Activated T-cell treated with anti-CD3 and anti-CD28 coated beads, Interleukin-2, amount 50 U/mL, for 4 hours (primary cell): ENCODE measurements at regions not wholly inside any gene's neighbourhood (a gene's known extent, or its start where the extent isn't known, plus 50 kb on each side); places are given as distances from the start of the nearest gene placed in this dataset.

ENCODE experiments used
- ATAC-seq, 2 donors: fragments of 200-7000 bp; cut with Tn5 transposase; one replicate each; pipeline ENCODE4 v1.10.0; 2021
- DNase-seq: peaks from one replicate; pipeline ENCODE4 v3.0.0-alpha.2; 2020
- H3K27me3 Mint-ChIP-seq: one replicate; pipeline ENCODE4 v1.8.0; 2021; ENCODE audit warnings: low read depth, mixed read lengths
- H3K36me3 Mint-ChIP-seq: one replicate; pipeline ENCODE4 v1.8.0; 2022; ENCODE audit warnings: mixed read lengths; ENCODE audit not compliant: insufficient read depth
- H3K4me1 Mint-ChIP-seq: one replicate; pipeline ENCODE4 v1.8.0; 2021; ENCODE audit warnings: low read depth, mixed read lengths
- H3K4me3 Mint-ChIP-seq: one replicate; pipeline ENCODE4 v1.8.0; 2021; ENCODE audit warnings: mild to moderate bottlenecking, moderate library complexity, mixed read lengths
- H3K9me3 Mint-ChIP-seq: one replicate; pipeline ENCODE4 v1.8.0; 2021; ENCODE audit warnings: mixed read lengths

- H3K4me3 Mint-ChIP-seq = no peak overlapping the region
- DNase-seq (no peak), ATAC-seq (no peak)
- H3K9me3 Mint-ChIP-seq = no peaks in the 10 kb centered on the region
- H3K36me3 Mint-ChIP-seq = no peaks in the 10 kb centered on the region
- H3K4me1 Mint-ChIP-seq = peaks cover 50% of the 10 kb centered on the region
- no peaks in the 10 kb centered on the region for H3K27me3 Mint-ChIP-seq
Measured at GRCh38 chr13:40311356-40312101, 354.9 kb downstream of the FOXO1 start.

- H3K36me3 Mint-ChIP-seq = no peaks in the 10 kb centered on the region
- peaks cover 52% of the 10 kb centered on the region for H3K4me1 Mint-ChIP-seq
- no peak for ATAC-seq
- no peaks in the 10 kb centered on the region for H3K27me3 Mint-ChIP-seq
- DNase-seq = no peak
- H3K9me3 Mint-ChIP-seq = no peaks in the 10 kb centered on the region
- H3K4me3 Mint-ChIP-seq = no peak overlapping the region
Measured at GRCh38 chr13:40313269-40314200, 352.9 kb downstream of the FOXO1 start.

DNA sequence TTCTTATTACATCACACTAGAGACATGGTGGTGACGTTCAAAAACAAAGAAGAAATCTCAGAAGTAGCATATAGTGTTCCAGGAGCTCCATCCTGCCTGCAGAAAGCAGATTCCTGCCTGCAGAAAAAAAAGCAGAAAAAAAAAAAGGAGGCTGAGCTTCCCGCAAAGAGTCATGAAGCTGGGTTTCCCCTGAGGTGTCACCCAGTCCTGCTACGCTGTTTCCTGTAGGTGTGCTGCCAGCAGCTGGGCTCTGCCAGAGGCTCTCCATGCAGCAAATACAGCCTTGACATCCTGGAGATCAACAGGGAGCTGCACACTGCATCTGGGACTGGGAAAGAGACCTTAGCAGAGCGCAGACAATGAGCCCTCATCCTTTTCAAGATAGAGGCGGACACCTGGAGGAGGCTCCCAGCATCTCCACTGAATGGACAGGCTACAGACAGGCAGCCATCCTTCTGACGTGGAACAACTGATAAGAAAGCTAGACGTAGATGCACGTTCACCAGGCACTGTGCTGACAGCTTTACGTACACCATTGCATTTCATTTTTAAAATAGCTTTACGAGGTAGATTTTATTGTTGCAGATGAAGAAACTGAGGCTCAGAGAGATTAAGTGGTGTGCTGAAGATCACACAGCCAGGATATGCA is 350.9 kb downstream of the FOXO1 start:
- Mint-ChIP-seq H3K4me3 (peak overlapping the region; percentile 68), H3K27me3 (no peaks in the 10 kb centered on the region), H3K4me1 (peaks cover 66% of the 10 kb centered on the region), H3K36me3 (no peaks in the 10 kb centered on the region), H3K9me3 (no peaks in the 10 kb centered on the region)
- peak; percentile 86 for ATAC-seq
- DNase-seq = peak; percentile 43

DNA sequence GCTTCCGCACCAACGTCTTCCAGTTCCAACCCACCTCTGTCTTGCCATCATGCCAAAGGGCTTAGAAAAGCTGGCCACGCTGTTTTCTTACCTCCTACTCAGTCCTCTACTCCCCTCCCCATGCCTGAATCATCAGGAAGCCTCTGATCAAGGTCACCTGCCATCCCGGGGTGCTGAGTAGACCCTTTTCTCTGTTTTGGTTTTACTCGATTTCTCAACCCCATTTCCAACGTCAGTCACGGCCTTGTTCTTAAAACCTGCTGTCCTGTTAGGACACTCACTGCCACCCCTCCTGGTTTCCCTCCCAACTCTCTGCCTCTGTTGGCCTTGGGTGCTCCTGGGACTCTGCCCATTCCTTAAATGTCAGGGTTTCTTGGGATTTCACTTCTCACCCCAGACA is 350.1 kb downstream of the FOXO1 start:
- DNase-seq = peak; percentile 18
- Mint-ChIP-seq H3K4me1 (peaks cover 67% of the 10 kb centered on the region), H3K27me3 (no peaks in the 10 kb centered on the region), H3K4me3 (peak overlapping the region; percentile 31), H3K9me3 (no peaks in the 10 kb centered on the region), H3K36me3 (no peaks in the 10 kb centered on the region)
- ATAC-seq = peak; percentile 51 to 62

DNA sequence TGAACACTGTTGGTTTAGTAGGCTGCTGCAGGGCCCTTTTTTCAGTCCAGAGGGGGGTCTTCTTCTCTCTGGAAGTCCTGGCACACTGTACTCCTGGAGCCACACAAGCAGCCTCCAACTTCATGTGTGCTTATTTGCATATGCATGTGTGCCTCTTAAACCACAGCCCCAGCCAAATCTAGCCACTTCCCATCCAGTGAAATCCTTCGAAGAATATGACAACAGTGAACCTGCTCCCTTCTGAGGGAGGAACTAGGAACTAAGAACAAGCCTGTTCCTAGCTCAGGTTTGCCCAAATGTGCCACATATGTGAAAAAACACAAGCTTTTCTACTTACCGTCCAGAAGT is 348.5 kb downstream of the FOXO1 start:
- Mint-ChIP-seq H3K4me1 (peaks cover 63% of the 10 kb centered on the region), H3K36me3 (no peaks in the 10 kb centered on the region), H3K27me3 (no peaks in the 10 kb centered on the region), H3K4me3 (no peak overlapping the region), H3K9me3 (no peaks in the 10 kb centered on the region)
- DNase-seq (no peak), ATAC-seq (no peak)

DNA sequence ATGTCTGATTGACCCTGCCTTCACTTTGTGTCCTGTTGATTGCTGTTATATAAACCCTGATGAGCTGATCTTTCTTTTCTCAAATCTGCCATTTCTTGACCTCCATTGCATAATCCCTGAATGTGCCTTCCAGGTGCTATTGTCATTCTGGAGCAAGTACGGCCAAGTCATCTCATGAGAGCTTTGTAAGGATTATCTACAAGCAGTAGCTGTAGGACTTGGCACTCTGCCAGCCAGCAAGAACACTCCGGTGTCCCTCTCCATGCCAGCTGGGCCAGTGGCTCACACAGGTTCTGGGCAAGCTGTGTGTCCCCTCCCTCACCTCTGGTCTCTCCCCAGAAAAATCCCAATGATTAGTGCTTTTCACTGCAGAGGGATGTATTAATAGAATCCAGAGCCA is 348.1 kb downstream of the FOXO1 start:
- Mint-ChIP-seq H3K27me3 (no peaks in the 10 kb centered on the region), H3K4me1 (peaks cover 61% of the 10 kb centered on the region)
- no peak for DNase-seq

GRCh38 chr13:40319699-40320579 is 346.5 kb downstream of the FOXO1 start:
- DNase-seq (no peak), ATAC-seq (peak in 1 of 2 donors; percentile 38)
- H3K4me1 Mint-ChIP-seq = peaks cover 49% of the 10 kb centered on the region

More for the DNA sequence above, 348.1 kb downstream of the FOXO1 start:
- no peaks in the 10 kb centered on the region for H3K36me3 Mint-ChIP-seq
- ATAC-seq = no peak
- peaks cover 4% of the 10 kb centered on the region for H3K9me3 Mint-ChIP-seq
- H3K4me3 Mint-ChIP-seq = no peak overlapping the region

DNA sequence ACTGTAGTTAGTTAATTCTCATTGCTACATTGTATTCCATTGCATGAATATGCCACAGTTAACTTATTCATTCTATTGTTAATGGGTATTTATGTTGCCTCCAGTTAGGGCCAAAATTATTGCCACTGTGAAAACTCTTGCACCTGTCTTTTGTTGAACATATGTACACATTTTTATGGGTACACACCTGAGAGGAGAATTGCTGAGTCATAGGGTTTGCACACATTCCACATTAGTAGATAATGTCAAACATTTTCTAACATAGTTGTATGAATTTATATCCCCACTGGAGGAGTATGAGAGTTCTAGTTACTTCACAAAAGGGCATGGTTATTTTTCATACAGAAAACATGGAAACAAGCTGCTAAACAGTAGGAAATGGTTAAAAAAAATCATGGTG is 338.4 kb downstream of the FOXO1 start:
- no peaks in the 10 kb centered on the region for H3K36me3 Mint-ChIP-seq
- ATAC-seq (no peak), DNase-seq (no peak)
- peaks cover 20% of the 10 kb centered on the region for H3K9me3 Mint-ChIP-seq
- no peaks in the 10 kb centered on the region for H3K27me3 Mint-ChIP-seq
- peaks cover 26% of the 10 kb centered on the region for H3K4me1 Mint-ChIP-seq
- H3K4me3 Mint-ChIP-seq = no peak overlapping the region

More at GRCh38 chr13:40319699-40320579, 346.5 kb downstream of the FOXO1 start:
- no peaks in the 10 kb centered on the region for H3K36me3 Mint-ChIP-seq
- no peaks in the 10 kb centered on the region for H3K27me3 Mint-ChIP-seq
- H3K4me3 Mint-ChIP-seq = no peak overlapping the region
- H3K9me3 Mint-ChIP-seq = peaks cover 16% of the 10 kb centered on the region

GRCh38 chr13:40329781-40330485 is 336.5 kb downstream of the FOXO1 start:
- peaks cover 26% of the 10 kb centered on the region for H3K4me1 Mint-ChIP-seq
- H3K9me3 Mint-ChIP-seq = peaks cover 5% of the 10 kb centered on the region
- no peak overlapping the region for H3K4me3 Mint-ChIP-seq
- DNase-seq = no peak
- H3K36me3 Mint-ChIP-seq = no peaks in the 10 kb centered on the region
- H3K27me3 Mint-ChIP-seq = no peaks in the 10 kb centered on the region
- ATAC-seq = no peak

- peaks cover 20% of the 10 kb centered on the region for H3K4me1 Mint-ChIP-seq
- DNase-seq (no peak), ATAC-seq (no peak)
- H3K9me3 Mint-ChIP-seq = no peaks in the 10 kb centered on the region
- H3K27me3 Mint-ChIP-seq = no peaks in the 10 kb centered on the region
- H3K36me3 Mint-ChIP-seq = no peaks in the 10 kb centered on the region
- H3K4me3 Mint-ChIP-seq = no peak overlapping the region
Measured at GRCh38 chr13:40330950-40331349, 335.5 kb downstream of the FOXO1 start.

DNA sequence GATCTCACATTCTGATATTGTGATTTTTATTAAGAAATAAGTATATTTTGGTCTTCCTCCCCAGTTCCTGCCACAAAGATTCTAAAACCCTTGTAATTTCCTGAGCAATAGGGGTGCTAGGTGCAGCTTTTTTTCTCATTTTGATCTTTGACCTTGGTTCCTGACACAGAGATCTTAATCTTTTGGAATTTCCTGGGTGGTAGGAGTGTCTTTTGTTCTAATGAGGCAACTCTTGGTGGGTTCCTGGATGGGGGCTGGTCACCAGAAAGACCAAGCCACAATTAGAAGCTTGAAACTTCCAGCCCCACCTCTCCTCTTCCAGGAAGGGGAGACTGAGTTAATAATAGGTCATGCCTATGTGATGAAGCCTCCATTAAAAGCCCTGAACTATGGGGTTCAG is 334.6 kb downstream of the FOXO1 start:
- DNase-seq = no peak
- no peak for ATAC-seq
- H3K4me1 Mint-ChIP-seq = peaks cover 18% of the 10 kb centered on the region

DNA sequence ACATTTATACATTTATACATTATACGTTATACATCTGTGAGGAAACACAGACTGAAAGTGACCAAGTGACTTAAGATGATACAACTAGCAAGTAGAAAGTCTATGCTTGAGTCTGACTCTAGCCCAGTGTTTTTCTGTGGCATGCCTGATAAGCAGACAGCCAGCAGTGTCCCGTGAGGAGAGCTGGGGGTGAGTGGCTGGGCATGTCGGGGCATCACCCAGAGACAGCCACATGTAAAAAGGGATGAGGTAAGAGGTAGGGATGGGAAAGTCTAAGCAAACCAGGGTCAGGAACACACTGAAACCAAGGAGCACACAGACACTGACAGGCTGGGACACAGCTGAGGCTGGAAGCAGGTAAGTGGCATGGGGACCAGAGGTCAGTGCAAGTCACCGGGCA is 333.2 kb downstream of the FOXO1 start:
- no peak for DNase-seq

More for the DNA sequence above, 334.6 kb downstream of the FOXO1 start:
- Mint-ChIP-seq H3K9me3 (no peaks in the 10 kb centered on the region), H3K36me3 (no peaks in the 10 kb centered on the region), H3K27me3 (no peaks in the 10 kb centered on the region), H3K4me3 (no peak overlapping the region)

DNA sequence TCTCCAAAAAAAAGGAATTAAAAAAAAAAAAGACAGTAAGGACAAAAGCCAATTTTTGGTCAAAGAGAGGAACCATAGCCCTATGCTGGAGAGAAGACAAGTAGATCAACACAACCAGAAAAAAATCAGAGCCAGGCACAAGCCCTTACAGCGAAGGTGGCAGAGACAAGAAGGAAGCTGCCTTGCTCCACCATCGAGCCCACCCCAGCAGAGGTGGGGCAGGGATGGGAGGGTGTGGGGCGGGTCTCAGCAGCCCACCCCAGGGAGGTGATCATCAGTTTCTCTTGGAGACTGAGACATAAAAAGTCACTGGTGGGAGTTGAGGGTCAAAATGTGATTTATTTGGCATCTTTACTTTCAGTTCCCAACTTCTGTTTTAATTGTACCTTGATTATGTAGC is 332.4 kb downstream of the FOXO1 start:
- H3K27me3 Mint-ChIP-seq = no peaks in the 10 kb centered on the region
- H3K36me3 Mint-ChIP-seq = no peaks in the 10 kb centered on the region
- no peak overlapping the region for H3K4me3 Mint-ChIP-seq
- ATAC-seq (no peak), DNase-seq (no peak)
- H3K4me1 Mint-ChIP-seq = peaks cover 24% of the 10 kb centered on the region
- H3K9me3 Mint-ChIP-seq = no peaks in the 10 kb centered on the region

More for the DNA sequence above, 333.2 kb downstream of the FOXO1 start:
- no peaks in the 10 kb centered on the region for H3K27me3 Mint-ChIP-seq
- peaks cover 24% of the 10 kb centered on the region for H3K4me1 Mint-ChIP-seq
- no peaks in the 10 kb centered on the region for H3K9me3 Mint-ChIP-seq
- H3K4me3 Mint-ChIP-seq = no peak overlapping the region
- H3K36me3 Mint-ChIP-seq = no peaks in the 10 kb centered on the region
- no peak for ATAC-seq
